ENCODE measurements at regions not wholly inside any gene's neighbourhood (a gene's known extent, or its start where the extent isn't known, plus 50 kb on each side); places are given as distances from the start of the nearest gene placed in this dataset.

- TF ChIP-seq, protein P1, sequence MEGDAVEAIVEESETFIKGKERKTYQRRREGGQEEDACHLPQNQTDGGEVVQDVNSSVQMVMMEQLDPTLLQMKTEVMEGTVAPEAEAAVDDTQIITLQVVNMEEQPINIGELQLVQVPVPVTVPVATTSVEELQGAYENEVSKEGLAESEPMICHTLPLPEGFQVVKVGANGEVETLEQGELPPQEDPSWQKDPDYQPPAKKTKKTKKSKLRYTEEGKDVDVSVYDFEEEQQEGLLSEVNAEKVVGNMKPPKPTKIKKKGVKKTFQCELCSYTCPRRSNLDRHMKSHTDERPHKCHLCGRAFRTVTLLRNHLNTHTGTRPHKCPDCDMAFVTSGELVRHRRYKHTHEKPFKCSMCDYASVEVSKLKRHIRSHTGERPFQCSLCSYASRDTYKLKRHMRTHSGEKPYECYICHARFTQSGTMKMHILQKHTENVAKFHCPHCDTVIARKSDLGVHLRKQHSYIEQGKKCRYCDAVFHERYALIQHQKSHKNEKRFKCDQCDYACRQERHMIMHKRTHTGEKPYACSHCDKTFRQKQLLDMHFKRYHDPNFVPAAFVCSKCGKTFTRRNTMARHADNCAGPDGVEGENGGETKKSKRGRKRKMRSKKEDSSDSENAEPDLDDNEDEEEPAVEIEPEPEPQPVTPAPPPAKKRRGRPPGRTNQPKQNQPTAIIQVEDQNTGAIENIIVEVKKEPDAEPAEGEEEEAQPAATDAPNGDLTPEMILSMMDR (IDR thresholded peaks at IDR 0.05), result no peak
- TF ChIP-seq EZH2 (IDR thresholded peaks at IDR 0.05; ENCODE audit: borderline replicate concordance, insufficient read depth, low read depth, low read length, poor library complexity, severe bottlenecking), result no peak
Measured at GRCh38 chr12:24499151-24500146, 449.5 kb downstream of the BCAT1 start.
